DOHH2 (cell line): ENCODE measurements at regions not wholly inside any gene's neighbourhood (a gene's known extent, or its start where the extent isn't known, plus 50 kb on each side); places are given as distances from the start of the nearest gene placed in this dataset.

Experiments used
- H3F3A ChIP-seq: fragments of 200-600 bp; sonication (generic), shearing (Covaris generic); 2 replicates; pipeline ENCODE4 v1.6.0; 2016; ENCODE audit warnings: antibody characterized with exemption, mild to moderate bottlenecking; ENCODE audit not compliant: control insufficient read depth, insufficient read depth
- H3K27ac ChIP-seq: fragments of 200-600 bp; sonication (generic); 2 replicates; pipeline ENCODE4 v1.5.1; 2014; ENCODE audit warnings: low read depth, mild to moderate bottlenecking, low read length, moderate library complexity
- H3K27me3 ChIP-seq: fragments of 200-600 bp; sonication (generic); 2 replicates; pipeline ENCODE4 v1.6.1; 2014; ENCODE audit warnings: mild to moderate bottlenecking, low read length, mixed read lengths; ENCODE audit not compliant: control insufficient read depth
- H3K36me3 ChIP-seq: fragments of 200-600 bp; sonication (generic); 2 replicates; pipeline ENCODE4 v1.6.1; 2014; ENCODE audit warnings: mild to moderate bottlenecking, low read length, moderate library complexity, mixed read lengths; ENCODE audit not compliant: control insufficient read depth
- H3K4me1 ChIP-seq: fragments of 200-600 bp; sonication (generic); 2 replicates; pipeline ENCODE4 v1.6.1; 2014; ENCODE audit warnings: mild to moderate bottlenecking, low read length, mixed read lengths; ENCODE audit not compliant: control insufficient read depth
- H3K4me2 ChIP-seq: fragments of 200-600 bp; sonication (generic); 2 replicates; pipeline ENCODE4 v1.6.0; 2014; ENCODE audit warnings: mild to moderate bottlenecking, low read length, moderate library complexity
- H3K4me3 ChIP-seq: fragments of 200-600 bp; sonication (generic); 2 replicates; pipeline ENCODE4 v1.5.1; 2014; ENCODE audit warnings: mild to moderate bottlenecking, low read length, mixed read lengths
- H3K79me2 ChIP-seq: fragments of 200-600 bp; sonication (generic); 2 replicates; pipeline ENCODE4 v1.6.1; 2014; ENCODE audit warnings: mild to moderate bottlenecking, low read length, mixed read lengths; ENCODE audit not compliant: control insufficient read depth
- H3K9me2 ChIP-seq: fragments of 200-600 bp; sonication (generic); replicated peaks from 2 replicates; pipeline ENCODE4 v1.6.1; 2014; ENCODE audit warnings: mild to moderate bottlenecking, low read length, mixed read lengths; ENCODE audit not compliant: control insufficient read depth
- H3K9me3 ChIP-seq: fragments of 200-600 bp; sonication (generic); 2 replicates; pipeline ENCODE4 v1.6.1; 2014; ENCODE audit warnings: antibody characterized with exemption, low read length, mixed read lengths; ENCODE audit not compliant: control insufficient read depth, insufficient read depth
- H4K20me1 ChIP-seq: fragments of 200-600 bp; sonication (generic); 2 replicates; pipeline ENCODE4 v1.6.0; 2014; ENCODE audit warnings: low read depth, mild to moderate bottlenecking, antibody characterized with exemption, low read length, moderate library complexity; ENCODE audit not compliant: control insufficient read depth, insufficient read depth
- EZH2phosphoT487 ChIP-seq: fragments of 200-600 bp; sonication (generic); IDR thresholded peaks from 2 replicates; pipeline ENCODE4 v1.6.1; 2017; ENCODE audit warnings: borderline replicate concordance, mild to moderate bottlenecking, antibody characterized with exemption, low read length, moderate library complexity, mixed read lengths
- TF ChIP-seq, protein P1 (sequence below): fragments of 200-600 bp; sonication (generic); IDR thresholded peaks from one replicate; pipeline ENCODE4 v1.5.1; 2014; ENCODE audit warnings: antibody characterized with exemption, mild to moderate bottlenecking, low read depth, low read length; ENCODE audit not compliant: poor library complexity, severe bottlenecking

DNA sequence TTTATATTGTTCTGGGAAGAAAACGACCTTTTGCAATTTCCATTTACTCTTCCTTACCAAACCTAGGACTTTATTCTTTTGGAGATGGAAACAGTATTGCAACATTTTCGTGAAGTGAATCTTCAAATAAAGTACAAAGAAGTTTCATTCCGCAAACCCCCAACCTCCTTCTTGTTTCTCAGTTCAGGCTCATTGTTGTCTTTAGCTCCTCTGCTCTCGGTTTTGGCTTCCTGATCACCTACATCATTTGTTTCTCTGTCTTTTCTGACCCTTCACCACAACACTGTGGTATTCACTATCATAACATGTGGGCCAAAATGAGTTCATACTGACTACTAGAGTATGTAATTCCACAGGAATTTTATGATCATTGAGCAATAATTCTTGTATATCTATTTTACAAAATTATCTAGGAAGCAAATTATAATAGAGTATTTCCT is 266.8 kb downstream of the ADAMTS20 start:
- Histone ChIP-seq H3K27ac (no peak overlapping the region), H3K27me3 (no peaks in the 10 kb centered on the region), H3K36me3 (no peaks in the 10 kb centered on the region), H3K9me3 (no peaks in the 10 kb centered on the region), H3K4me2 (no peak overlapping the region), H3K4me3 (no peak overlapping the region), H3K9me2 (no peaks in the 10 kb centered on the region), H4K20me1 (no peaks in the 10 kb centered on the region), H3K4me1 (no peaks in the 10 kb centered on the region), H3K79me2 (no peaks in the 10 kb centered on the region), H3F3A (no peaks in the 10 kb centered on the region)
- TF ChIP-seq, protein P1, sequence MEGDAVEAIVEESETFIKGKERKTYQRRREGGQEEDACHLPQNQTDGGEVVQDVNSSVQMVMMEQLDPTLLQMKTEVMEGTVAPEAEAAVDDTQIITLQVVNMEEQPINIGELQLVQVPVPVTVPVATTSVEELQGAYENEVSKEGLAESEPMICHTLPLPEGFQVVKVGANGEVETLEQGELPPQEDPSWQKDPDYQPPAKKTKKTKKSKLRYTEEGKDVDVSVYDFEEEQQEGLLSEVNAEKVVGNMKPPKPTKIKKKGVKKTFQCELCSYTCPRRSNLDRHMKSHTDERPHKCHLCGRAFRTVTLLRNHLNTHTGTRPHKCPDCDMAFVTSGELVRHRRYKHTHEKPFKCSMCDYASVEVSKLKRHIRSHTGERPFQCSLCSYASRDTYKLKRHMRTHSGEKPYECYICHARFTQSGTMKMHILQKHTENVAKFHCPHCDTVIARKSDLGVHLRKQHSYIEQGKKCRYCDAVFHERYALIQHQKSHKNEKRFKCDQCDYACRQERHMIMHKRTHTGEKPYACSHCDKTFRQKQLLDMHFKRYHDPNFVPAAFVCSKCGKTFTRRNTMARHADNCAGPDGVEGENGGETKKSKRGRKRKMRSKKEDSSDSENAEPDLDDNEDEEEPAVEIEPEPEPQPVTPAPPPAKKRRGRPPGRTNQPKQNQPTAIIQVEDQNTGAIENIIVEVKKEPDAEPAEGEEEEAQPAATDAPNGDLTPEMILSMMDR, result no peak
- no peak for TF ChIP-seq EZH2phosphoT487

DNA sequence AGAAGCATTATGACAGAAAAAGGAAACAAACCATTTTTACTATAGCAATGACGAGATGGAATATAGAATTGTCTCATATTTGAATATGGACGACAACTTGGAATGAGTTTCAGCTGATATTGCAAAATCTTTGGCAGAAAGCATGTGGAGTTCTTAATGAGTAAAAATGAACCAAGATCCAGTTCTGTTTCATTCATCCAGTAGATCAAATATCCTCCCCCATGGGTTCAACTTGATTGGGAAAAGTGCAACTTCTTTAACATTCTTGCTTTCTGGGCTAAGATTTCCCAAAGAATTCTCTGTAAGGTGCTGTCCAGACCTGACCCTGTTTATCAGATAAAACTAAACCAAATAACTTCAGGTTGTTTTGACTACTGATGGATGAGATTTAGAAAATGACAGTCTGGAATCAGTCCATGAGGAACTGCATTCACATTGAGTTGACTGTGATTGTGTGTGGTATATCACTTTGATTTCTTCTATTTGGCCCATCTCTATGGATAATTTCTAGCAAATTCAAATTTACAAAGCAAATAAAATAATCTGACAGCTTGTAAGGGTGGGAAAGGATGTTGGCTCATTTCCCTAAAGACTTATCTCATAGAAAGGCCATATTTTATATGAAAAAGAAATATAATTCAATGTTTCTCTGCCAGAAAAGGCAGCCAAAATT is 267.4 kb downstream of the ADAMTS20 start:
- Histone ChIP-seq H3K9me3 (no peaks in the 10 kb centered on the region), H3K36me3 (no peaks in the 10 kb centered on the region), H3K4me3 (no peak overlapping the region), H3K27ac (no peak overlapping the region), H3K27me3 (0 out of 2 replicates have a peak, but pooled peaks cover under 1% of the 10 kb centered on the region), H3K9me2 (no peaks in the 10 kb centered on the region), H3F3A (no peaks in the 10 kb centered on the region), H4K20me1 (no peaks in the 10 kb centered on the region), H3K79me2 (no peaks in the 10 kb centered on the region), H3K4me1 (no peaks in the 10 kb centered on the region), H3K4me2 (no peak overlapping the region)
- TF ChIP-seq EZH2phosphoT487, result no peak
- TF ChIP-seq, protein P1, result no peak

DNA sequence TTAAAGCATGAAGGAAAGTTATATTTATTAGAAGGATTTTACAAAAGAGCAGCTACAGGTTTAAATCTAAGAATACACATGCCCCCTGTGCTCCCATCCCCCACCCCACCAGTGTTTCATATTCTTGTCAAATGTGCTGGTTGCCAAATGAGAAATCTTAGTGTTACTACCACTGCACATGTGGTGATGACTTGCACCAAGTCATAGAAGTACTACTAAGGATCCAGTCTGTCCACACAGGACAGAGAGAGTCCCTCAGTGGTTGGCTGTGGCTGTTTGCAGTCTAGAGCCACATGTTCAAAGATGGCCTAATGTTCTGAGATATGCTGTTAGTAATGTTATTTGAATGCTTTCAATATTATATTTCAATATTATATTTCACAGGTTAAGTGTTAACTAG is 268.8 kb downstream of the ADAMTS20 start:
- Histone ChIP-seq H3K27ac (no peak overlapping the region), H3K4me3 (no peak overlapping the region), H3K36me3 (no peaks in the 10 kb centered on the region), H3K27me3 (0 out of 2 replicates have a peak, but pooled peaks cover 3% of the 10 kb centered on the region), H3K9me2 (no peaks in the 10 kb centered on the region), H4K20me1 (no peaks in the 10 kb centered on the region), H3K9me3 (no peaks in the 10 kb centered on the region), H3K4me1 (peaks cover 3% of the 10 kb centered on the region; the same call in 1 of the 2 replicates), H3K79me2 (no peaks in the 10 kb centered on the region), H3F3A (no peaks in the 10 kb centered on the region), H3K4me2 (no peak overlapping the region)
- no peak for TF ChIP-seq EZH2phosphoT487
- TF ChIP-seq, protein P1, result no peak
